NCI-H187 treated with DMSO at 0.1 percent for 48 hours (cell line): ENCODE measurements at regions not wholly inside any gene's neighbourhood (a gene's known extent, or its start where the extent isn't known, plus 50 kb on each side); places are given as distances from the start of the nearest gene placed in this dataset.

Source experiments
- DNase-seq: peaks from one replicate; lab custom pipeline; 2025; lab: John Stamatoyannopoulos, UW

DNA sequence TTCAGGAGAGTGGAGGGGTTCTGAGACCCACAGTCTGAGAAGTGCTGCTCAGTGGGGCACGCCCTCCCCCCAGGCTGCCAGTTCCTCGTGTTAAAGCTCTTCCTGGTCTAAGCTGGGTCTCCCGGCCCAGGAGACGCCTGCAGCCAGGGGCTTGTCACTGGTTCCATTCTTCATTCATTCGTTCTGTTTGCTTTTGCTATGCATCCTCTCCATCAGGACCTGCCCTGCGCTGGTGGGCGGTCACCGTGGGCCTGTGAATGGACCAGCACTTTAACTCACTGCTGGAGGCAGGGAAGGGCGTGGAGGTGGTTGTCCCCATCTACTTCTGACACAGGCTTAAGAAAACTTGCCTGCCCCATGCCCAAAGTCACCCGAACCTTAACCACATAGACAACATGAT is 272.8 kb upstream of the HDAC4 start:
- no peak for DNase-seq

DNA sequence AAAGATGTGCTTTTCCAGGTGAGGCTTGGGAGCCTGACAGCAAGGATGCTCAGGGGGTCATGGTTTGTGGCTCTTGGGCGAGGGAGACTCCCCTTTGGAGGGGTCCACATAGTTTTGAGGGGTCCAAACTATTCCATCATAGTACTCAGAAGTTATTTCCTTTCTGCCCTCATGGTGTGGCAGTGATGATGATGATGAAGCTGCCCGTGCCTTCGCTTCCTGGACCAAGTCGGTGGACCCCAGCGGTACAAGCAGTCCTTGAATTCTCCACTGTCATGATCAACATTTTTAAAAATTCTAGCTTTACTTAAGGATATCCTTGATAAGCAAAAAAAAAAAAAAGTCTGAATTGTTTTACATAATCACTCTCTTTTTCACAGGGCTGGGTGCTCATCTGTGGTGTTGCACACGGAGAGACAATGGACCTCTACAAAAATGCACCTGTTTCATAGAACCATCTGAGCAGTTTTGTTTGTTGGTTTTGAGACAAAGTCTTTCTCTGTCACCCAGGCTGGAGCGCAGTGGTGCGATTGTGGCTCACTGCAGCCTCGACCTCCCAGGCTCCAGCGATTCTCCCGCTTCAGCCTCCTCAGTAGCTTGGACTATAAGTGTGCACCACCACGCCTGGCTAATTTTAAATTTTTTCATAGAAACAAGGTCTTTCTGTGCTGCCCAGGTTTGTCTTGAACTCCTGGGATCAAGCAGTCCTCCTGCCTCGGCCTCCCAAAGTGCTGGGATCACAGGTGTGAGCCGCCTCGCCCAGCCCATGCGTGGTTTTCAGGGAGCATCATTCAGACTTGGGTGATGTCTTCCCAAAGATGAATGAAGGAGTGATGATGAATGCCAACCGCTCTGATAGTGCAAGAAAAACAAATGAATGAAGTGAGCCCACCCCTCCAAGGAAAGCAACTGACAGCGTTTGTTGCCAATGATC is 271.4 kb upstream of the HDAC4 start:
- DNase-seq: no peak

GRCh38 chr2:239671471-239671870 is 270.7 kb upstream of the HDAC4 start:
- DNase-seq: no peak

DNA sequence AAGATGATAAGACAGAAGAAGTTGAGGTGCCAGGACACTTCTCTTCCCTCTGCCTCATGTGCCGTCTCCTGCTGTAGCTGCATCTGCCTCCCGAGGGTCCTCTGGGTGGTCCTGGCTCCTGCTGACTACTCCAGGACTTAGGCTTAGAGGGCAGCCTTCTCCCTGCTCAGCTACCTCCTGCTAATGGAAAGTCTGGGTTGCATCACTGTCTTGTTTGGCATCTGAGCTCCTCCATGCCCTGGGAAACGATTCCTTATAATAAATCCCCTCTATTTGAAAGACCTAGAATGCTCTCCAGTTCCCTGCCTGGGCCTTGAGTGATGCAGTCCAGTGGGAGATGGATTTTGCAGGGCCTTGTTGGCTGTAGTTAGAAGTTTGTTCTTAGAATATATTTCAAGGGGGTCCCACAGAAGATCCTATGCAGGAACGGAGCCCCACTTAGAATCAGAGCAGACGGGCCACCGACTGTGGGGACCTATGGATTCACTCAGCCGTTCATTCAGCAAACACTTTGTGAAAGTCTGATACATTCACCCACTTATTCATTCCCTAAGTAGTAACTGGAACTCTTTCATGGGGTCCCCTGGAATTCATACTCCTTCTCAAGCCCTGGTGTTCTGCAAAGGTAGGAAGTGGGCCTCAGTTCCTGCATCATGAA is 269.8 kb upstream of the HDAC4 start:
- DNase-seq: no peak

DNA sequence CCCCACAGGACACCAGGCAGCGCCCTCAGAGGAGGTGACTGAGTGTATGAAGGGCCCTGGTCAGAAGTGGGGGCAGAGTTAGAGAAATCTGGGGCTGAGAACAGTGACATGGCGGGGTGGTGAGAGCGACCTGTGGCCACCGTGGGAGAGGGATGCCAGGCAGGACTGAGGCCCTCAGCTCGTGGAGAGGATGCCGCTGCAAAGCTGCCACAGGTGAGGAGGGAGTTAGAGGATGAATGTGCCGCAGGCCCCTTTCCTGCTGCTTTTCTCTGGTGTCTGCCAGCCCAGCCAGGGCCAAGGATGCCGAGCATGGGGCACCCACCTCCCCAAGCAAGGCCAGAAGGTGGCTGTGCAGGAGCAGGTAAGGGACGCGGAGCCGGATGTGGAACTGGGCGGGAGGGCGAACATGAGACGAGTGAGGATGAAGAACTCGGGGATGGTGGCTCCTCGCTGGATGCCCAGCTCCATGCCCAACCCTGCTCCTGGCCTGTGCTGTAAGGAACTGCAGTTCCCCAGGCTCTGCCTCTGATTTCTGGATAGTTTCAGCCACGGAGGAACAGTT is 269.2 kb upstream of the HDAC4 start:
- DNase-seq: no peak

DNA sequence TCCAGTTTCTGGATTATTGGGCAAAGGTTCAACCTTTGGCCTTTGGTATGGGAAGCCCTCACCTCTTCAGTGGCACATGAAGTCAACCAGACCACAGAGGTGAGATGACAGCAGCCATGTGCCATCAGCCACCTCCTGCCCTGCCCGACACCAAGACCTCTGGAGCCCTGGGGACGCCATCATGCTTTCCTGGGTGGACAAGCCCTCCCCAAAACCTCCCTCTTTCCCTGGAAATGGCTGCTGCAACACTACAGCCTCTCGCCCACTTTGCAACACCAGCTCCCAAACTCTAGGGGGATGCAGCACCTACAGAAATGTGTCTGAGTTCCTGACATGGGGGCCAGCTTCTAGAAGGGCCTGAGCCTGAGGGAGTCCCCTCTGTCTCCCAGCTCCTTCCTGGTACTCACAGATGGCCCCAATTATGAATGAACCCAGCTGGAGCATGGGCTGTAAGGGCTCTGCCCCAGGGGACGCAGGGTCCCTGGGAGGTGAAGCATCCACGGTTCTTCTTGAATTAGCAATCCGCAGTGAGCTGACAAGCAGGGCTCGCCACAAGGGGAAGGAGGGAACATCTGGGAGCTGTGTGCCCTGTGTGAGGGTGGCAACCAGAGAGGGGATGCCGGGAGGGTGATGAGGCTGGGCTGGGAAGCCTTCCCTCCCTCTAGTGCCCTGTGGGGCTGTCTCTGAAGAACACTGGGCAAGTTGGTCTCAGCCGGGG is 268.5 kb upstream of the HDAC4 start:
- no peak for DNase-seq

GRCh38 chr2:239668651-239669050 is 267.8 kb upstream of the HDAC4 start:
- DNase-seq: no peak

GRCh38 chr2:239668042-239668441 is 267.2 kb upstream of the HDAC4 start:
- DNase-seq: no peak

- no peak for DNase-seq
These were observed 266.7 kb upstream of the HDAC4 start for GRCh38 chr2:239667431-239667985.

GRCh38 chr2:239666855-239667376 is 266.1 kb upstream of the HDAC4 start:
- DNase-seq: no peak

- DNase-seq: no peak
These were observed 265.4 kb upstream of the HDAC4 start for GRCh38 chr2:239666053-239666854.

GRCh38 chr2:239664216-239664810 is 263.5 kb upstream of the HDAC4 start:
- no peak for DNase-seq

- DNase-seq: no peak
These were observed 262.6 kb upstream of the HDAC4 start for GRCh38 chr2:239663364-239663924.

DNA sequence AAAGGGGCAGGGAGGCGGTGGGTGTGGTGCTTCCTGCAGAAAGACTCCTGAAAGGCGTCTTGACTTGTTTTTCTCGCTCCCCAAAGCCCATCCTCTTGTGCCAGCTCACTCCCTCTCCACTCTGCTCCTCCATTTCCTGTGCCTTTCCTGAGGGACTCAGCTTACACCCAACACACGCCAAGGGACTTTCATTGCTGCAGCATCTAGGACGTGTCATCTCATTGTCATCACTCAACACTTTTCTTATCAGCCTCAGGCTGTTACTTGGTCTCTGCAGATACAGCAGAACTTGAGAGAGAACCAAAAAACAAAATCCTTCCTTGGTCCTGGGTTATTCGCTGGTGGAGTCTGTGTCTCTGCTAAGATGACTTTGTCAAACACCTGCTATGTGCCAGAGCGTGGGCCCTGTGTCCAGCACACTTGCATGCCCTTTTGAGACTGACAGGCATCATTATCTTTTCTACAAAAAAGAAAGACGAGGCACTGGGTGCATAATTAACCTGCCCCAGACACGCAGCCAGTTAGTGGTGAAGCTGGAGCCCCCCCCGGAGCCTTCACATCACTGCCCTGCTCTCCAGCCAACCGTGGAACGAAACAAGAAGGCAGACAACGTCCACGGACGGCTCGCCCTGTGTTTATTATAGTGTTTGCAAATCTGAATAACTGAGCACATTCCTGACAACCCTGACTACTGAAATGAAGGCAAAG is 261.7 kb upstream of the HDAC4 start:
- DNase-seq: no peak

DNA sequence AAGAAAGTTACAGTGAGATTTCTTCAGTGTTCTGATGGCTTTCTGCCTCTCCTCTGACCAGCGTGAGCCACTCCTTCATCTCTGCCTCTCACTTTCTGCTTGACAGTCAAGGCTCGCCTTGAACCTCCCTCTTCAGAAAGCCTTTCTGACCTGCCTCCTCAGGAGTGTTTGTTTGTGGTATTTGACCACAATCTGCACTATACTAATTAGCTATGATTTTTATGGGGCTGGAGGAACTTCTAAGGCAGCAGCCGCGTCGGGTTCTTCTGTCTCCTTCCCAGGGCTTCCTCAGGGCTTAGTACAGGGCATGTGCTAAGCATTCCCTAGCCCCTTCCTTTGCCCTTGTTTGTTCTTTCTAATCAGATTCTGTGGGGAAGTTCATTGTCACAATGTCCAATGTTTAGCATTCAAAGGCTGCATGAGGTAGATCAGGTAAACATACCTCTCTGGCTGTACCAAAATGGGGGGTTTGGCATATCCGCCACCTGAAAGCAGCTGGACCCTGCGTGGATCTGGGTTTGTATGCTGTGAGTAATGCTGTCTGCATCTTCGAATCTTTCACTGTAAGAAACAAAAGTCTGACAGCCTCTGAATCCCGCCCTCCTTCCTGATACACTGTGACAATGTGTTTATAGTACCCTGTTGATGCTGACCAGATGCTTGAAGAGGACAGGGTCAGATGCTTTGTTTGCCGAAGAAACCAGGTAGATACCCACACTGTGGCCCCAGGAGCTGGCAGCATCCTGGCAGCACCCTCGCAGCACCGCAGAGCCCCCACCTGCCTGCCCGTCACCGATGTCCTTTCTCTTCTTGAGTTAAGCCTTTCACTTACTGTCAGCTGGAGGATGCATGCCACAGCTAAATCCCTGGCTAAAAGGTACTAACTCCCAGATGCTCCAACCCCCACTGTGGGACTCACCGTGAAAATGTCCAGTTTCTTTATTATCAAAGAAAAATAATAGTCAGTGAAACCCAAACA is 260.8 kb upstream of the HDAC4 start:
- DNase-seq: no peak

DNA sequence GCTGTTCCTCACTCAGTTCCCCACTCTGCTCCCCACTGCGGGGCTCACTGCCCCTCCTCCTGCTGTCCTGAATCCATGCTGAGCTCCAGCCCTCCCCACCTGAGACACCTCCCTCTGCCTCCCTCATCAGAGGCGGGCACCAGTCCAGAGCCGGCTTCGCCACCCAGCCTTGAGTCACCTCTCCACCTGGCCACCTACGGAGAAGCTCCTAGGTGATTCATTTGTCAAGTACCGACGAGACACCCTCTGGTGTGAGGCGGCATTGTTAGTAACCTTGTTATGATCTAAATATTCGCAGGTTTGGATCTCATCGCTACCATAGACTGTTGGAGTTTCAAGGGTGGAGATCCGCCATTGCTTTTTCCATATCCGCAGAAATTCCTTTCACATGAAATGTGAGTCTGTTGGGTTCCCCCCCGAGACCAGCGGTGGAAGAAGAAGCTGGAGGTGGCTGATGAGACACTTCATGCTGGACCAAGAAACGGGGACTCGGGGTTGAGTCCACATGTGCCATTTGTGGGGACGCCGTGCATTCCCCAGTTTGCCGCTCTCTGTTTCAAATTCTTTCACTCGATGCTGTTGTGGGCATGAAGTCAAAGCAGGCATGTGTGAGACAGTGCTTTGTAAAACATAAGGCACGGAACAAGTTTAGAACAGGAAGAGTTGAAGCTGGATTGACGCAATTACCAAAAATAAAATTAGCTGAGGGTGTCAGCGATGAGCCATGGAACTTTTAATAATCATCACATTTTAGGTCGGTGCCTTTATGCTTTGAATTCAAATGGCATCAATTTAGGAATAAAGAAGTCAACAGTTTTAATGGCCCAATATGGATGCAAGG is 259.8 kb upstream of the HDAC4 start:
- DNase-seq: no peak

DNA sequence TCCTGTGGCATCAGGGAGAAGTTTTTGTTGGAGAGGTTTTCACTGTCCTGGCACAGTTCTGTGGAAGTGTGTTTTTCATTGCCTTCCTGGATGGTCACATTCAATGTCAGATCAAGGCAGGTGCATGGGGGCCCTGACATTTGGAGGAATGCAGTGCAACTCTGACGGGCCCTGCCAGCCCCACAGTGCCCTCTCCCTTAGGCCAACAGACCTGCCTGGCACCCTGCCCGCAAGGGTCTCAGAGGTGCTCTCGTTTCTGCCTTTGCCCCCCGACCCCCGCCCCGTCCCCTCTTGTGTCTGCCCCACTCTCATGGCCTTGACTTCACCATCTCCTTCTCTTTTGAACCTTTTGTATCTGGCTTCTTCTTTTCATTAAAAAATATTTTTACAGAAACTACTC is 257.2 kb upstream of the HDAC4 start:
- DNase-seq: no peak

GRCh38 chr2:239657236-239657635 is 256.4 kb upstream of the HDAC4 start:
- DNase-seq: no peak
